Mammary epithelial cell (primary cell): ENCODE measurements at regions not wholly inside any gene's neighbourhood (a gene's known extent, or its start where the extent isn't known, plus 50 kb on each side); places are given as distances from the start of the nearest gene placed in this dataset.

Experiments
- EZH2 ChIP-seq: IDR thresholded peaks from 2 replicates; pipeline ENCODE4 v1.6.1; 2012; ENCODE audit warnings: low read length, inconsistent platforms, borderline replicate concordance
- TF ChIP-seq, protein P1 (sequence below), 2 donors: IDR thresholded peaks in 1 of 2; conservative IDR thresholded peaks in 1 of 2; 2 replicates each; pipeline ENCODE4 v1.5.1; 2011 to 2012; ENCODE audit warnings: inconsistent platforms in 2 of 2, low read length in 2 of 2, mild to moderate bottlenecking in 2 of 2, control low read depth in 1 of 2, low read depth in 1 of 2; ENCODE audit not compliant: insufficient read depth in 1 of 2; ENCODE audit errors: extremely low read depth in 1 of 2

DNA sequence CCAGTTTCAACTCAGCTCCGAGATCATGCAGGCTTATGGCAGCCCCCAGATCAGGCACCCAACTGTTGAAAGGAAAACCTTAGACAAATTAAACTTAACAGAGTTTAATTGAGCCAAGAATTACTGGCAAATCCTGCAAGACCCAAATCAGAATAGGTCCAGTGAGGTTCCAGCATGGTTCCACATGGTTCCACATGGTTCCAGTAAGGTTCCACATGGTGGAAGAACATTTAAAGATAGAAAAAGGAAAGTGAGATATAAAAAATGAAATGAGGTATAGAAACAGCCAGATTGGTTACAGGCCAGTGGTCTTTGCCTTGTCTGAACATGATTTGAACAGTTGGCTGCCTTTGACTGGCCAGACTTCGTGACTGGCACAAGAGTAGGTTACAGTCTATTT lies 288.8 kb upstream of the LRRC7 start:
- TF ChIP-seq, protein P1, sequence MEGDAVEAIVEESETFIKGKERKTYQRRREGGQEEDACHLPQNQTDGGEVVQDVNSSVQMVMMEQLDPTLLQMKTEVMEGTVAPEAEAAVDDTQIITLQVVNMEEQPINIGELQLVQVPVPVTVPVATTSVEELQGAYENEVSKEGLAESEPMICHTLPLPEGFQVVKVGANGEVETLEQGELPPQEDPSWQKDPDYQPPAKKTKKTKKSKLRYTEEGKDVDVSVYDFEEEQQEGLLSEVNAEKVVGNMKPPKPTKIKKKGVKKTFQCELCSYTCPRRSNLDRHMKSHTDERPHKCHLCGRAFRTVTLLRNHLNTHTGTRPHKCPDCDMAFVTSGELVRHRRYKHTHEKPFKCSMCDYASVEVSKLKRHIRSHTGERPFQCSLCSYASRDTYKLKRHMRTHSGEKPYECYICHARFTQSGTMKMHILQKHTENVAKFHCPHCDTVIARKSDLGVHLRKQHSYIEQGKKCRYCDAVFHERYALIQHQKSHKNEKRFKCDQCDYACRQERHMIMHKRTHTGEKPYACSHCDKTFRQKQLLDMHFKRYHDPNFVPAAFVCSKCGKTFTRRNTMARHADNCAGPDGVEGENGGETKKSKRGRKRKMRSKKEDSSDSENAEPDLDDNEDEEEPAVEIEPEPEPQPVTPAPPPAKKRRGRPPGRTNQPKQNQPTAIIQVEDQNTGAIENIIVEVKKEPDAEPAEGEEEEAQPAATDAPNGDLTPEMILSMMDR (conservative IDR thresholded peaks at IDR 0.05 in 1 of 2, IDR thresholded peaks at IDR 0.05 in 1 of 2; ENCODE audit: extremely low read depth in 1 of 2, insufficient read depth in 1 of 2, low read depth in 1 of 2, low read length in 2 of 2) = no peak
- TF ChIP-seq EZH2 = no peak
